OCI-LY7 (cell line): ENCODE measurements at regions not wholly inside any gene's neighbourhood (a gene's known extent, or its start where the extent isn't known, plus 50 kb on each side); places are given as distances from the start of the nearest gene placed in this dataset.

Experiments used
- BruUV-seq: library from RNA; stranded (reverse); fragments of 400-500 nt; replicated peaks from 2 replicates; lab custom pipeline; 2021; lab: Mats Ljungman, UMichigan
- CTCF ChIA-PET: fragments of 300-600 bp; sonication (Branson Sonifier 250); formaldehyde crosslinking; loops from one replicate; lab custom pipeline; 2022; ENCODE audit warnings: antibody characterized with exemption; ENCODE audit not compliant: unreplicated experiment; lab: Charles Lee
- POLR2A ChIA-PET: fragments of 300-600 bp; sonication (Branson Sonifier 250); formaldehyde crosslinking; loops from one replicate; lab custom pipeline; 2022; ENCODE audit warnings: antibody characterized with exemption; lab: Charles Lee
- DNase-seq: peaks from one replicate; pipeline ENCODE4 v3.0.0-alpha.2; 2015; ENCODE audit warnings: low spot score
- H2AFZ ChIP-seq: fragments of 200-600 bp; sonication (generic), shearing (Covaris generic); 2 replicates; pipeline ENCODE4 v1.6.1; 2014; ENCODE audit warnings: mild to moderate bottlenecking, antibody characterized with exemption, low read length, moderate library complexity
- H3K27ac ChIP-seq: fragments of 200-600 bp; sonication (generic); 2 replicates; pipeline ENCODE4 v1.5.1; 2014; ENCODE audit warnings: mixed run types, low read depth, mild to moderate bottlenecking, moderate library complexity, low read length, inconsistent platforms; ENCODE audit not compliant: poor library complexity, severe bottlenecking
- H3K36me3 ChIP-seq: fragments of 200-600 bp; sonication (generic); 2 replicates; pipeline ENCODE4 v1.6.1; 2014; ENCODE audit warnings: mild to moderate bottlenecking, antibody characterized with exemption, low read length, moderate library complexity, mixed read lengths; ENCODE audit not compliant: insufficient read depth
- H3K4me1 ChIP-seq: fragments of 200-600 bp; sonication (generic); 2 replicates; pipeline ENCODE4 v1.5.1; 2014; ENCODE audit warnings: mild to moderate bottlenecking, low read length; ENCODE audit not compliant: insufficient read depth, poor library complexity, severe bottlenecking
- H3K4me2 ChIP-seq: fragments of 200-600 bp; sonication (generic); 2 replicates; pipeline ENCODE4 v1.6.1; 2014; ENCODE audit warnings: mild to moderate bottlenecking, low read length
- H3K4me3 ChIP-seq: fragments of 200-600 bp; sonication (generic); 2 replicates; pipeline ENCODE4 v1.5.1; 2014; ENCODE audit warnings: mild to moderate bottlenecking, low read depth, low read length; ENCODE audit not compliant: poor library complexity, severe bottlenecking
- H3K79me2 ChIP-seq: fragments of 200-600 bp; sonication (generic); 2 replicates; pipeline ENCODE4 v1.6.1; 2016; ENCODE audit warnings: low read depth, mild to moderate bottlenecking, low read length, moderate library complexity, mixed read lengths; ENCODE audit not compliant: insufficient read depth
- H3K9me2 ChIP-seq: fragments of 200-600 bp; sonication (generic); 2 replicates; pipeline ENCODE4 v1.6.1; 2016; ENCODE audit warnings: mild to moderate bottlenecking, low read length, mixed read lengths; ENCODE audit not compliant: insufficient read depth
- H3K9me3 ChIP-seq: fragments of 200-600 bp; sonication (generic); 2 replicates; pipeline ENCODE4 v1.6.1; 2014; ENCODE audit warnings: mild to moderate bottlenecking, mixed run types, low read length, mixed read lengths
- H4K20me1 ChIP-seq: fragments of 200-600 bp; sonication (generic); 2 replicates; pipeline ENCODE4 v1.6.1; 2014; ENCODE audit warnings: mild to moderate bottlenecking, antibody characterized with exemption, low read length, moderate library complexity, mixed read lengths; ENCODE audit not compliant: insufficient read depth
- EZH2phosphoT487 ChIP-seq: fragments of 200-600 bp; sonication (generic); IDR thresholded peaks from 2 replicates; pipeline ENCODE4 v1.6.1; 2018; ENCODE audit warnings: low read depth, borderline replicate concordance, mild to moderate bottlenecking, mixed run types, antibody characterized with exemption, low read length, moderate library complexity, mixed read lengths
- intact Hi-C: fragments of 100-400 bp; cut with micrococcal nuclease; formaldehyde crosslinking; loops from one replicate; pipeline ENCODE4 v1.10.0; 2022; ENCODE audit not compliant: unreplicated experiment
- TF ChIP-seq, protein P1 (sequence below): fragments of 200-600 bp; sonication (generic); conservative IDR thresholded peaks from 2 replicates; pipeline ENCODE4 v1.5.1; 2014; ENCODE audit warnings: mild to moderate bottlenecking, antibody characterized with exemption, low read length, moderate library complexity, mixed read lengths

DNA sequence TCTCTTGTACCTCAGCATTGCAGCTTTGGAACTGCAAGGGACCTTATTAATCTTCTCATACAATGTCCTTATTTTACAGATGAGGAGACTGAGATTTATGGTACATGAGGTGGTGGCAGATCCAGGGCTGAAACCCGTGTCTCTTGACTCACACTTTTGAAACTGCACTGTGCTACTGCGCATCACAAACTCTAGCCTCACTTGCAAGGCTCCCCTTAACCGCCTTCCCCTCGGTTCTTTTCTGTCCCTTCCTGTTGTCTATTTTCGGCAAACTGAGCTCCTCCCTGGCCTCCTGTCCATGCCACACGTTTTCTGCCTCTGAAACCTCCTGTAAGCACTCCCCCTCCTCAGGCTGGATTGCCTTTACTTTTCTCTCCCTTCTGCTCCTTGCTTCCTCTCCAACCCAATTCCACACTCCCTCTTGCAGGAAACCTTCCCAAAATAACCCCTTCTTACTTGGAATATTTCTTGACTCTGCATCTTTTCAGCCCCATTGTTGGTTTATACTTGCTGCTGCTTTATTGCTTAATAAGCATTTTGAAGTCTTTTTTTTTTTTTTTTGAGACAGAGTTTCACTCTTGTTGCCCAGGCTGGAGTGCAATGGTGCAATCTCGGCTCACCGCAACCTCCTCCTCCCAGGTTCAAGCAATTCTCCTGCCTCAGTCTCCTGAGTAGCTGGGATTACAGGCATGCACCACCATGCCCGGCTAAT is 72.4 kb upstream of the CISTR start:
- H3K36me3 ChIP-seq = no peaks in the 10 kb centered on the region
- ChIA-PET POLR2A (interaction anchor here (0.7 kb wide), 1 partner anchor 67 kb away, joined by 4 read pairs; no protein-coding TSS in a partner anchor), CTCF (no interaction called here)
- H3K4me1 ChIP-seq = no peaks in the 10 kb centered on the region
- H3K9me3 ChIP-seq = no peaks in the 10 kb centered on the region
- no peak overlapping the region for H2AFZ ChIP-seq
- no peaks in the 10 kb centered on the region for H3K9me2 ChIP-seq
- H3K4me2 ChIP-seq = no peak overlapping the region
- TF ChIP-seq EZH2phosphoT487 = no peak
- TF ChIP-seq, protein P1, sequence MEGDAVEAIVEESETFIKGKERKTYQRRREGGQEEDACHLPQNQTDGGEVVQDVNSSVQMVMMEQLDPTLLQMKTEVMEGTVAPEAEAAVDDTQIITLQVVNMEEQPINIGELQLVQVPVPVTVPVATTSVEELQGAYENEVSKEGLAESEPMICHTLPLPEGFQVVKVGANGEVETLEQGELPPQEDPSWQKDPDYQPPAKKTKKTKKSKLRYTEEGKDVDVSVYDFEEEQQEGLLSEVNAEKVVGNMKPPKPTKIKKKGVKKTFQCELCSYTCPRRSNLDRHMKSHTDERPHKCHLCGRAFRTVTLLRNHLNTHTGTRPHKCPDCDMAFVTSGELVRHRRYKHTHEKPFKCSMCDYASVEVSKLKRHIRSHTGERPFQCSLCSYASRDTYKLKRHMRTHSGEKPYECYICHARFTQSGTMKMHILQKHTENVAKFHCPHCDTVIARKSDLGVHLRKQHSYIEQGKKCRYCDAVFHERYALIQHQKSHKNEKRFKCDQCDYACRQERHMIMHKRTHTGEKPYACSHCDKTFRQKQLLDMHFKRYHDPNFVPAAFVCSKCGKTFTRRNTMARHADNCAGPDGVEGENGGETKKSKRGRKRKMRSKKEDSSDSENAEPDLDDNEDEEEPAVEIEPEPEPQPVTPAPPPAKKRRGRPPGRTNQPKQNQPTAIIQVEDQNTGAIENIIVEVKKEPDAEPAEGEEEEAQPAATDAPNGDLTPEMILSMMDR = no peak
- no peak overlapping the region for H3K4me3 ChIP-seq
- intact Hi-C loops = no loop called here
- DNase-seq = no peak
- no peaks in the 10 kb centered on the region for H3K79me2 ChIP-seq
- no peak overlapping the region for H3K27ac ChIP-seq
- H4K20me1 ChIP-seq = no peaks in the 10 kb centered on the region
- no TSS peak for BruUV-seq

GRCh38 chr12:53825246-53826081 is 73.7 kb upstream of the CISTR start:
- intact Hi-C loops = no loop called here
- Histone ChIP-seq H4K20me1 (no peaks in the 10 kb centered on the region), H2AFZ (no peak overlapping the region), H3K27ac (no peak overlapping the region), H3K4me3 (no peak overlapping the region), H3K36me3 (no peaks in the 10 kb centered on the region), H3K9me2 (no peaks in the 10 kb centered on the region), H3K4me1 (no peaks in the 10 kb centered on the region), H3K79me2 (no peaks in the 10 kb centered on the region), H3K4me2 (no peak overlapping the region), H3K9me3 (no peaks in the 10 kb centered on the region)
- ChIA-PET POLR2A (interaction anchor here (0.8 kb wide), 1 partner anchor 24 kb away, joined by 3 read pairs; no protein-coding TSS in a partner anchor), CTCF (no interaction called here)
- DNase-seq = no peak
- BruUV-seq = no TSS peak
- no peak for TF ChIP-seq EZH2phosphoT487
- TF ChIP-seq, protein P1 = no peak

GRCh38 chr12:53827306-53827705 is 75.5 kb upstream of the CISTR start:
- no peaks in the 10 kb centered on the region for H4K20me1 ChIP-seq
- H3K4me1 ChIP-seq = no peaks in the 10 kb centered on the region
- H3K79me2 ChIP-seq = no peaks in the 10 kb centered on the region
- H3K9me3 ChIP-seq = no peaks in the 10 kb centered on the region
- intact Hi-C loops = no loop called here
- no peak overlapping the region for H3K27ac ChIP-seq
- no peak overlapping the region for H2AFZ ChIP-seq
- ChIA-PET POLR2A (no interaction called here), CTCF (no interaction called here)
- BruUV-seq = no TSS peak
- no peak overlapping the region for H3K4me3 ChIP-seq
- no peaks in the 10 kb centered on the region for H3K9me2 ChIP-seq
- H3K4me2 ChIP-seq = no peak overlapping the region
- DNase-seq = no peak
- no peak for TF ChIP-seq EZH2phosphoT487
- TF ChIP-seq, protein P1 = no peak
- H3K36me3 ChIP-seq = no peaks in the 10 kb centered on the region
